Lower leg skin (tissue), 4 donors: ENCODE measurements at regions not wholly inside any gene's neighbourhood (a gene's known extent, or its start where the extent isn't known, plus 50 kb on each side); places are given as distances from the start of the nearest gene placed in this dataset.

ENCODE experiments used
- DNase-seq, 2 donors: peaks; one replicate each; pipeline ENCODE4 v3.0.0-alpha.2; 2019; ENCODE audit warnings: low spot score in 2 of 2
- H3K4me3 ChIP-seq: fragments of 200-600 bp; sonication (generic); 2 replicates; pipeline ENCODE4 v1.5.1; 2017; ENCODE audit warnings: mild to moderate bottlenecking, low read depth; ENCODE audit not compliant: poor library complexity, severe bottlenecking
- CTCF ChIP-seq, 3 donors: fragments of 450-650 bp; IDR thresholded peaks; one replicate each; pipeline ENCODE4 v1.5.1; 2016; ENCODE audit warnings: antibody characterized with exemption in 3 of 3, mild to moderate bottlenecking in 3 of 3, moderate library complexity in 2 of 3
- POLR2A ChIP-seq, 2 donors: fragments of 450-650 bp; IDR thresholded peaks; one replicate each; pipeline ENCODE4 v1.6.1; 2016 to 2017; ENCODE audit warnings: antibody characterized with exemption in 2 of 2, mild to moderate bottlenecking in 1 of 2, moderate library complexity in 1 of 2
- WGBS, 2 donors: methylation state at CpG; one replicate each; pipeline ENCODE4 v1.1.5; 2018; 5-methylcytosine and 5-hydroxymethylcytosine counted together
- intact Hi-C: fragments of 100-400 bp; cut with DNase I; formaldehyde crosslinking; loops from one replicate; pipeline ENCODE4 v1.15.0; 2023; ENCODE audit warnings: low total_unique reads

DNA sequence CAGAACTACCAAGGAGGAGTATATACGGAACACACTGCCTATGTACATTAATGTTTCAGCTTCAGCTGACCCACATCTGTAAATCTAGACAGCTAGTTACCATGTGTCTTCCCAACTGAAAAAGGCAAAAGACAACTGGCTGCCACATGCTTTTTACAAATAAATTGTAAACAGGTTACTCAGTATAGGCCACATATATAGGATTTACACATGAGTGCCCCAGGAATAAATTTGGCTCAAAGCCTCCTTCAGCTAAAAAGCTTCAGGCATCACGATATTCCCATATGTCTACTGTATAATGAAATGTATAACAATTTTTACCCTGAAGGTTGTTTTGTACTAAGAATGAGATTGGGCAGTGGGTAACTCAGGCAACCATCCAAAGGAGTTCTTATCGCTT is 175.9 kb upstream of the BMP4 start:
- TF ChIP-seq POLR2A (IDR thresholded peaks at IDR 0.05) (no peak), CTCF (IDR thresholded peaks at IDR 0.05) (no peak)
- DNase-seq: no peak
- intact Hi-C loops: no loop called here
- 76 to 81% methylated on average over 3 of the region's 3 CpGs for WGBS, 2 donors
- H3K4me3 ChIP-seq: no peak overlapping the region

DNA sequence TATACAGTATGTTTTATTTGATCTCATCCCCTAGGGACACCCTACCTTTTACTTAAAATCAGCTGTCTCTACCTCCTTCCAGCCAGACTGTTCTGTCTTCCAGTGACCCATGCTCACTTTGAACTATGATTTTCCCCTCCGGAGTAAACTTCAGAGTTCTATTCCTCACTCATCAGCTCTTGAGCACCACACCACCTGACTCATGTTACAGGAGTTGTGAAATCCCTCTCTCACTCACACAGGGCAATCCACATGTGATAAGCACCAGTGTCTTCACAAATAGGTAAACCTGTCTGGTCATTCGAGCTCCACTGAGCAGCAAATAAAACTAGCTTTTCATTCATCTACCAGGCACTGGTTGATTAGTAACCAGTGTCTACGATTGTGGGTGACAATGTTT is 177.3 kb upstream of the BMP4 start:
- H3K4me3 ChIP-seq: no peak overlapping the region
- 70 to 76% methylated on average over 3 of the region's 3 CpGs for WGBS, 2 donors
- no peak for DNase-seq
- intact Hi-C loops: no loop called here
- TF ChIP-seq CTCF (IDR thresholded peaks at IDR 0.05) (no peak), POLR2A (IDR thresholded peaks at IDR 0.05) (no peak)

DNA sequence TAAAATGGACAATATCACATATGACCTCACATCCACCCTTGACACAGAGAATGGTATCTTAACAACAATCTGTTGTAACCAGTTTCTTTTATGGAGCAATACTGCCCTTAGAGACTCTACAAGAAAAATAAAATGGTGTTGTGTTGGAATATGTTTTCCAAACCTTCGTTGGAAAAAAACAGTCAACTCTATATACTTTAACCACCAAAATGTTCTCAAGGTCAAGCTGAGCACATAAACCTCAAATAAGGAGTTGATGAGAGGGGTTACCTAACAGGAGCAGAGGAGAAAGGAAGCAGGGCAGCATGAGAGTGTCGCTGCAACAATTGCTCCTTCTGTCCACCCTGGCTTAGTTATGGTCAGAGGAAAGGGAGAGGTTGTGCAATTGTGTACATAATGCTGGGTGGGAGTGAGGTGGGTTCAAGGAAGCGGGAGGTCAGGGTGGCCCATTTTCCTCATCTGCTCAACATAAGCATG is 179.2 kb upstream of the BMP4 start:
- no peak for DNase-seq
- intact Hi-C loops: no loop called here
- H3K4me3 ChIP-seq: no peak overlapping the region
- TF ChIP-seq POLR2A (IDR thresholded peaks at IDR 0.05): no peak
- no peak for TF ChIP-seq CTCF (IDR thresholded peaks at IDR 0.05)
- WGBS, 2 donors: 89 to 94% methylated on average over 3 of the region's 3 CpGs

DNA sequence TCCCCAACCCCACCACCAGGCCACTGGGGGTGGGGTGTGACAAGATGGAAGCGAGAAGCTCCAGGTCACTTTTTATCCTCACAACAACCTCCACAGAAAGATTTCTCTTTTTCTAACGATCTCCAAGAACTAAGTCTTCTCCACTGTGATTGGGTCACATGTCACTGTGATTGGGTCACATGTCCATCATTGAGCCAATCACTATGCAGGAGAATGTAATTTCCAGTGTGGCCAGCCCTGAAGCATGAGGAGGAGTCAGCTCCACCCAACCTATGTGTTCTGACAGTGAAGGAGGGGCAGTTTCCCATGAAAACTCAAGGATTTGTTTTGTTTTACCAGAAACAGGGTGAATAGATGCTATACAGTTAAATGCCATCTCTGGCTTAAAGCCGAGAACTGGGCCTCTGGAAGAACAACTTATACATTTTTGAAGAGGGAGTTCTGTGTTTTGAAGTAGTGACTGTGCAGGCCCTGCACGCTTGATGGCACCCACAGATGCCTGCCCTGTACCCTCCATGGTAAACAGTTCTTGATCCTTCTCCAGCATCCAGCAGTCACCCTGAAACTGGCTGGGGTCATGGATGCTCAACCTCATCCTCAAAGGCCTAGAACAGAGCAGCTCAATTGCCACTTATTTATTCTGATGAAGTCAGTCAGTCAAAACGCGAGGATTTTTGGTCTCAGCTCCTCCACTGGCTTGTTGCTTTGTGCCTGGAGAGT is 180.4 kb upstream of the BMP4 start:
- H3K4me3 ChIP-seq: no peak overlapping the region
- DNase-seq: no peak
- intact Hi-C loops: no loop called here
- TF ChIP-seq CTCF (IDR thresholded peaks at IDR 0.05) (no peak), POLR2A (IDR thresholded peaks at IDR 0.05) (no peak)
- WGBS, 2 donors: 64 to 67% methylated on average over 6 of the region's 6 CpGs

DNA sequence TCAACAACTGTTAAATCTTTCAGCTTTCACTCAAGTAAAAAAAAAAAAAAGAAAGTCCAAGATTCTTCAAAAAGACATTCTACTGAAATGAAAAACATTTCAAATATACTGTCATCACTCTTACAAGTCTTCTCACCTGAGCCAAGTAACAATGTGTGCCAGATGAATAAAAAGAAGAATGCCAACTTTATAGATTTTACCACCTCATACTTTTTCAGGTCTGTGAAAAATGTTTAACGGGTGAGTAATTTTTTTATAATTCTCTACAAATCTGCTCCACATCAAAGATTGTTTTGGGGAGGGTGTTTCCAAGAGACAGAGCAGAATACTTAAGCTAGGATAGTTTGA is 181.0 kb upstream of the BMP4 start:
- TF ChIP-seq POLR2A (IDR thresholded peaks at IDR 0.05): no peak
- no peak for TF ChIP-seq CTCF (IDR thresholded peaks at IDR 0.05)
- intact Hi-C loops: no loop called here
- DNase-seq: no peak
- H3K4me3 ChIP-seq: no peak overlapping the region
- WGBS, 2 donors: 31 to 36% methylated on average over 1 of the region's 1 CpG

DNA sequence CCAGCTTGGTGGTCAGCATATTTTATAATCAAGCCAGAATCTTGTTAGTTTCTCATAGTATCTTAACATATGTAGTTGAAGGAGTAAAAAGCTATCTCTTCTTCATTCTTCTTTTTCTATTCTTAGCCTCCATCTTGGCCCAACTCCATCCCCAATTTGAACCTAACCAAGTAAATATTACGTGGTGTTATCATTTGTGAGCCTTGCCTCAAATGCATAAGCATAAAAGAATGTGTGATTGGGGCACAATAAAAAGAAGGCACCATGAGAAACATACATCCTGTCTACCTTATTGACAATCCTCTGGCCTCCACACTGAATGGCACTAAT is 181.4 kb upstream of the BMP4 start:
- no peak for DNase-seq
- H3K4me3 ChIP-seq: no peak overlapping the region
- intact Hi-C loops: no loop called here
- TF ChIP-seq CTCF (IDR thresholded peaks at IDR 0.05) (no peak), POLR2A (IDR thresholded peaks at IDR 0.05) (no peak)
- WGBS, 2 donors: 43 to 47% methylated on average over 1 of the region's 1 CpG
